Gastrocnemius medialis (tissue), 4 donors: ENCODE measurements at regions not wholly inside any gene's neighbourhood (a gene's known extent, or its start where the extent isn't known, plus 50 kb on each side); places are given as distances from the start of the nearest gene placed in this dataset.
"Not testable (repeated sequence)": the region's sequence is repeated elsewhere in the genome, so short reads cannot be mapped to it uniquely, and the experiment has no call there.

Source experiments
- CTCF ChIP-seq, 5 experiments: fragments of 450-650 bp in 3 of 5; fragments of 200-600 bp in 2 of 5; sonication (generic) in 2 of 5; IDR thresholded peaks in 4 of 5; conservative IDR thresholded peaks in 1 of 5; 1 replicate in 4 of 5; 2 replicates in 1 of 5; pipeline ENCODE4 v1.5.1; 2016 to 2019; ENCODE audit warnings: antibody characterized with exemption in 5 of 5, mild to moderate bottlenecking in 3 of 5, moderate library complexity in 3 of 5
- POLR2A ChIP-seq, 2 donors: fragments of 450-650 bp; IDR thresholded peaks; one replicate each; pipeline ENCODE4 v1.6.1; 2017; ENCODE audit warnings: antibody characterized with exemption in 2 of 2, mild to moderate bottlenecking in 2 of 2, moderate library complexity in 2 of 2

DNA sequence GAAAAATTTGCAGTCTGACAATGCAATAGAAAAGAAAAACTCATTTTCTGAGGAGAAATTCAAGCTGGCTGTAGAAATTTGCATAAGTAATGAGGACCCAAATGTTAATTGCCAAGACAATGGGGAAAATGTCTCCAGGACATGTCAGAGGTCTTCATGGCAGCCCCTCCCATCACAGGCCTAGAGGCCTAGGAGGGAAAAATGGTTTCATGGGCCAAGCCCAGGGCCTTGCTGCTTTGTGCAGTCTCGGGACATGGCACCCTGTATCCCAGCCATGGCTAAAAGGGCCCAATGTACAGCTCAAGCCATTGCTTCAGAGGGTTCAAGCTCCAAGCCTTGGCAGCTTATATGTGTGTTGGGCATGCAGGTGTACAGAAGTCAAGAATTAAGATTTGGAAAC, 244.9 kb upstream of the ZFP42 start:
- not testable (repeated sequence) for TF ChIP-seq CTCF (IDR thresholded peaks at IDR 0.05 in 4 of 5, conservative IDR thresholded peaks at IDR 0.05 in 1 of 5); POLR2A (IDR thresholded peaks at IDR 0.05)
